ENCODE measurements at regions not wholly inside any gene's neighbourhood (a gene's known extent, or its start where the extent isn't known, plus 50 kb on each side); places are given as distances from the start of the nearest gene placed in this dataset.
"Not testable (repeated sequence)": the region's sequence is repeated elsewhere in the genome, so short reads cannot be mapped to it uniquely, and the experiment has no call there.

DNA sequence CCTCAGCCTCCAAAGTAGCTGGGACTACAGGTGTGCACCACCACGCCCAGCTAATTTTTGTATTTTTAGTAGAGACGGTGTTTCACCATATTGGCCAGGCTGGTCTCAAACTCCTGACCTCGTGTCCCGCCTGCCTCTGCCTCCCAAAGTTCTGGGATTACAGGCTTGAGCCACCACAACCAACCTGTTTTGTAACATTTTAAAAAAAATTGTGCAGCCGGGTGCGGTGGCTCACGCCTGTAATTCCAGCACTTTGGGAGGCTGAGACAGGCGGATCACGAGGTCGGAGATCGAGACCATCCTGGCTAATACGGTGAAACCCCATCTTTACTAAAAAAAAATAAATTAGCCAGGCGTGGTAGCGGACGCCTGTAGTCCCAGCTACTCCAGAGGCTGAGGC is 122.5 kb downstream of the PABPC4L start:
- not testable (repeated sequence) for TF ChIP-seq EHMT2 (IDR thresholded peaks at IDR 0.05; ENCODE audit: low read depth); POLR2A (IDR thresholded peaks at IDR 0.05; ENCODE audit: low read length); PHF8 (IDR thresholded peaks at IDR 0.05; ENCODE audit: borderline replicate concordance, low read depth); CTCF (IDR thresholded peaks at IDR 0.05); BHLHE40 (IDR thresholded peaks at IDR 0.05; ENCODE audit: low read depth, low read length); KDM5A (IDR thresholded peaks at IDR 0.05); CHD2 (IDR thresholded peaks at IDR 0.05; ENCODE audit: low read length, partially characterized antibody); MAFK (IDR thresholded peaks at IDR 0.05; ENCODE audit: partially characterized antibody); JUN (IDR thresholded peaks at IDR 0.05)

All from A549 (cell line).